IMR-90 (cell line): ENCODE measurements at regions not wholly inside any gene's neighbourhood (a gene's known extent, or its start where the extent isn't known, plus 50 kb on each side); places are given as distances from the start of the nearest gene placed in this dataset.

ENCODE experiments used
- ATAC-seq: fragments of 200-7000 bp; cut with Tn5 transposase; 2 replicates; pipeline ENCODE4 v1.9.1; 2020; ENCODE audit warnings: low read depth, mild to moderate bottlenecking, moderate library complexity
- BruUV-seq: library from RNA; stranded (reverse); fragments of 400-500 nt; replicated peaks from 2 replicates; lab custom pipeline; 2021; lab: Mats Ljungman, UMichigan
- CTCF ChIA-PET: fragments of 300-600 bp; formaldehyde crosslinking; extraction: SDS; loops from one replicate; lab custom pipeline; 2021; ENCODE audit warnings: antibody characterized with exemption; lab: Yijun Ruan, JAX
- POLR2A ChIA-PET: fragments of 300-600 bp; sonication (Branson Sonifier 250); formaldehyde crosslinking; loops from one replicate; lab custom pipeline; 2022; ENCODE audit warnings: antibody characterized with exemption; ENCODE audit not compliant: unreplicated experiment; lab: Charles Lee
- DNase-seq: peaks from one replicate; pipeline ENCODE4 v3.0.0; 2013
- H2AFZ ChIP-seq: replicated peaks from 2 replicates; pipeline ENCODE3; 2013; ENCODE audit warnings: low read length, mild to moderate bottlenecking; ENCODE audit not compliant: poor library complexity
- H2AK5ac ChIP-seq: 2 replicates; pipeline ENCODE4 v1.6.1; 2013; ENCODE audit warnings: low read depth, low read length, inconsistent platforms
- H2AK9ac ChIP-seq: replicated peaks from 2 replicates; pipeline ENCODE3; 2013; ENCODE audit warnings: mild to moderate bottlenecking, low read depth, low read length, moderate library complexity; ENCODE audit not compliant: poor library complexity
- H2BK120ac ChIP-seq: 2 replicates; pipeline ENCODE4 v1.6.1; 2013; ENCODE audit warnings: low read depth, low read length, inconsistent platforms
- H2BK15ac ChIP-seq: 3 replicates; pipeline ENCODE4 v1.6.1; 2013; ENCODE audit warnings: low read depth, low read length, inconsistent platforms
- H2BK20ac ChIP-seq: 2 replicates; pipeline ENCODE4 v1.6.1; 2013; ENCODE audit warnings: low read depth, mild to moderate bottlenecking, inconsistent platforms, low read length, moderate library complexity
- H2BK5ac ChIP-seq: 2 replicates; pipeline ENCODE4 v1.6.1; 2013; ENCODE audit warnings: mild to moderate bottlenecking, low read depth, low read length, inconsistent platforms; ENCODE audit not compliant: poor library complexity, severe bottlenecking
- H3K14ac ChIP-seq: replicated peaks from 2 replicates; pipeline ENCODE4 v1.6.1; 2013; ENCODE audit warnings: low read depth, low read length, inconsistent platforms
- H3K18ac ChIP-seq: 2 replicates; pipeline ENCODE4 v1.6.1; 2013; ENCODE audit warnings: low read depth, low read length, control low read depth
- H3K23ac ChIP-seq: 2 replicates; pipeline ENCODE4 v1.6.1; 2013; ENCODE audit warnings: low read depth, low read length, inconsistent platforms
- H3K27ac ChIP-seq: 2 replicates; pipeline ENCODE4 v1.5.1; 2013; ENCODE audit warnings: mild to moderate bottlenecking, control low read depth, low read length; ENCODE audit not compliant: insufficient read depth
- H3K27me3 ChIP-seq: 2 replicates; pipeline ENCODE4 v1.6.1; 2013; ENCODE audit warnings: low read length; ENCODE audit not compliant: control insufficient read depth, insufficient read depth
- H3K36me3 ChIP-seq: 2 replicates; pipeline ENCODE4 v1.6.1; 2013; ENCODE audit warnings: low read length, mixed read lengths; ENCODE audit not compliant: control insufficient read depth, insufficient read depth
- H3K4ac ChIP-seq: 2 replicates; pipeline ENCODE4 v1.6.1; 2013; ENCODE audit warnings: low read depth, low read length, inconsistent platforms
- H3K4me1 ChIP-seq: 2 replicates; pipeline ENCODE4 v1.6.1; 2013; ENCODE audit warnings: low read length, mixed read lengths; ENCODE audit not compliant: control insufficient read depth, insufficient read depth
- H3K4me2 ChIP-seq: 2 replicates; pipeline ENCODE4 v1.6.1; 2013; ENCODE audit warnings: low read depth, mild to moderate bottlenecking, control low read depth, low read length, moderate library complexity
- H3K4me3 ChIP-seq: 2 replicates; pipeline ENCODE4 v1.5.1; 2013; ENCODE audit warnings: low read depth, mild to moderate bottlenecking, control low read depth, low read length, moderate library complexity; ENCODE audit not compliant: insufficient read depth
- H3K56ac ChIP-seq: 2 replicates; pipeline ENCODE4 v1.6.1; 2013; ENCODE audit warnings: low read length, inconsistent platforms; ENCODE audit not compliant: insufficient read depth; ENCODE audit errors: extremely low read depth
- H3K79me1 ChIP-seq, 2 experiments: 2 replicates each; pipeline ENCODE4 v1.6.1; 2013; ENCODE audit warnings: low read length in 2 of 2, inconsistent platforms in 1 of 2, low read depth in 1 of 2
- H3K9ac ChIP-seq: 2 replicates; pipeline ENCODE4 v1.6.1; 2013; ENCODE audit warnings: low read depth, low read length, control low read depth
- H3K9me1 ChIP-seq: 2 replicates; pipeline ENCODE4 v1.6.1; 2013; ENCODE audit warnings: low read length, inconsistent platforms; ENCODE audit not compliant: insufficient read depth
- H3K9me3 ChIP-seq: 2 replicates; pipeline ENCODE4 v1.6.1; 2013; ENCODE audit warnings: low read length; ENCODE audit not compliant: control insufficient read depth, insufficient read depth
- H4K20me1 ChIP-seq: 2 replicates; pipeline ENCODE4 v1.6.1; 2013; ENCODE audit warnings: low read length, inconsistent platforms; ENCODE audit not compliant: insufficient read depth
- H4K5ac ChIP-seq: 2 replicates; pipeline ENCODE4 v1.6.1; 2013; ENCODE audit warnings: mild to moderate bottlenecking, low read depth, low read length, control low read depth
- H4K8ac ChIP-seq, 2 experiments: 2 replicates each; pipeline ENCODE4 v1.6.1; 2013; ENCODE audit warnings: low read depth in 2 of 2, low read length in 2 of 2, control low read depth in 1 of 2, inconsistent platforms in 1 of 2
- H4K91ac ChIP-seq: 2 replicates; pipeline ENCODE4 v1.6.1; 2013; ENCODE audit warnings: low read depth, low read length, inconsistent platforms; ENCODE audit not compliant: insufficient read depth
- CEBPB ChIP-seq: IDR thresholded peaks from 2 replicates; pipeline ENCODE4 v1.6.1; 2012; ENCODE audit warnings: low read depth, low read length, improper control_type of control experiment
- CHD1 ChIP-seq: IDR thresholded peaks from 2 replicates; pipeline ENCODE4 v1.6.1; 2012; ENCODE audit warnings: low read depth, low read length, improper control_type of control experiment
- FOS ChIP-seq: fragments of 150-350 bp; IDR thresholded peaks from 2 replicates; pipeline ENCODE4 v1.6.1; 2016; ENCODE audit warnings: low read depth, low read length
- MAZ ChIP-seq: IDR thresholded peaks from 2 replicates; pipeline ENCODE4 v1.6.1; 2012; ENCODE audit warnings: low read depth, mild to moderate bottlenecking, low read length, improper control_type of control experiment, moderate library complexity, borderline replicate concordance
- NFE2L2 ChIP-seq: fragments of 150-350 bp; IDR thresholded peaks from 2 replicates; pipeline ENCODE4 v1.6.1; 2016; ENCODE audit warnings: low read depth, mild to moderate bottlenecking, low read length
- RAD21 ChIP-seq: IDR thresholded peaks from 2 replicates; pipeline ENCODE4 v1.6.1; 2012; ENCODE audit warnings: low read length, improper control_type of control experiment
- RFX5 ChIP-seq: IDR thresholded peaks from 2 replicates; pipeline ENCODE4 v1.8.0; 2012; ENCODE audit warnings: low read depth, mild to moderate bottlenecking, low read length, moderate library complexity
- WGBS, 2 experiments: methylation state at CpG; one replicate each; pipeline versions ENCODE4 v1.1.5 to v1.1.7; 2013; ENCODE audit warnings: missing lambda C conversion rate in 2 of 2; ENCODE audit not compliant: insufficient read length in 1 of 2; ENCODE audit errors: extremely low coverage in 2 of 2; 5-methylcytosine and 5-hydroxymethylcytosine counted together
- dilution Hi-C: fragments of 300-500 bp; cut with HindIII; formaldehyde crosslinking; loops from one replicate; pipeline ENCODE4 v1.14.3; 2018; ENCODE audit warnings: low sequenced_read_pairs; ENCODE audit not compliant: unreplicated experiment
- in situ Hi-C: fragments of 300-500 bp; cut with MboI; formaldehyde crosslinking; loops from 3 replicates; pipeline ENCODE4 v1.14.3; 2019; ENCODE audit warnings: low sequenced_read_pairs, inconsistent platforms, mixed read lengths
- intact Hi-C: fragments of 100-400 bp; cut with micrococcal nuclease; formaldehyde crosslinking; loops from 2 replicates; pipeline ENCODE4 v1.10.0; 2022
- TF ChIP-seq, protein P1 (sequence below): fragments of 150-350 bp; IDR thresholded peaks from 2 replicates; pipeline ENCODE4 v1.6.1; 2017; ENCODE audit warnings: mild to moderate bottlenecking, antibody characterized with exemption, low read length, low read depth
- TF ChIP-seq, protein P2 (sequence below): conservative IDR thresholded peaks from 2 replicates; pipeline ENCODE4 v1.5.1; 2012; ENCODE audit warnings: mild to moderate bottlenecking, low read depth, low read length, improper control_type of control experiment
- TF ChIP-seq, protein P3 (sequence below): fragments of 150-350 bp; IDR thresholded peaks from 2 replicates; pipeline ENCODE4 v1.6.1; 2016; ENCODE audit warnings: low read depth, mild to moderate bottlenecking, low read length, moderate library complexity, borderline replicate concordance

DNA sequence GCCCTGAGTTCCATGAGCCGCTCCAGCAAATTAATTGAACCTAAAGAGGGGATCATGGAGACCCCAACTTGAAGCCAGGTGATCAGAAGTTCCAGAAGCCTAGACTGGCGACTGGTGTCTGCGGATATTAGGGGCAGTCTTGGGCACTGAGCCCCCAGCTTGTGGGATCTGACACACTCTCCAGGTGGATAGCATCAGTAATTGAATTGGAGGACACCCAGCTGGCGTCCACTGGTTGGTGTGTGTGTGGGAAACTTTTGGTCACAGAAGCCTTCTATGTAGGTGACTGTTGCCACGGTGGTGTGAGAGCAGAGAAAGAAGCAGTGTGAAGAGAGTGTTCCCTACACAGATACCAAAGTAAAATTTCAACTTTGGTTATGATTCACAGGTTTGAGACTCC lies 106.0 kb upstream of the ADPGK start:
- BruUV-seq, result no TSS peak
- no peaks in the 10 kb centered on the region for H3K9me3 ChIP-seq
- no peaks in the 10 kb centered on the region for H3K9me1 ChIP-seq
- H3K9ac ChIP-seq, result no peak overlapping the region
- dilution Hi-C loops, result no loop called here
- H2AK9ac ChIP-seq, result no peak overlapping the region
- in situ Hi-C loops, result no loop called here
- no peak overlapping the region for H3K4me2 ChIP-seq
- ATAC-seq (no peak), DNase-seq (no peak)
- TF ChIP-seq MAZ, result no peak
- no peak for TF ChIP-seq RAD21
- TF ChIP-seq, protein P1, sequence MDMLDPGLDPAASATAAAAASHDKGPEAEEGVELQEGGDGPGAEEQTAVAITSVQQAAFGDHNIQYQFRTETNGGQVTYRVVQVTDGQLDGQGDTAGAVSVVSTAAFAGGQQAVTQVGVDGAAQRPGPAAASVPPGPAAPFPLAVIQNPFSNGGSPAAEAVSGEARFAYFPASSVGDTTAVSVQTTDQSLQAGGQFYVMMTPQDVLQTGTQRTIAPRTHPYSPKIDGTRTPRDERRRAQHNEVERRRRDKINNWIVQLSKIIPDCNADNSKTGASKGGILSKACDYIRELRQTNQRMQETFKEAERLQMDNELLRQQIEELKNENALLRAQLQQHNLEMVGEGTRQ, result no peak
- TF ChIP-seq, protein P2, sequence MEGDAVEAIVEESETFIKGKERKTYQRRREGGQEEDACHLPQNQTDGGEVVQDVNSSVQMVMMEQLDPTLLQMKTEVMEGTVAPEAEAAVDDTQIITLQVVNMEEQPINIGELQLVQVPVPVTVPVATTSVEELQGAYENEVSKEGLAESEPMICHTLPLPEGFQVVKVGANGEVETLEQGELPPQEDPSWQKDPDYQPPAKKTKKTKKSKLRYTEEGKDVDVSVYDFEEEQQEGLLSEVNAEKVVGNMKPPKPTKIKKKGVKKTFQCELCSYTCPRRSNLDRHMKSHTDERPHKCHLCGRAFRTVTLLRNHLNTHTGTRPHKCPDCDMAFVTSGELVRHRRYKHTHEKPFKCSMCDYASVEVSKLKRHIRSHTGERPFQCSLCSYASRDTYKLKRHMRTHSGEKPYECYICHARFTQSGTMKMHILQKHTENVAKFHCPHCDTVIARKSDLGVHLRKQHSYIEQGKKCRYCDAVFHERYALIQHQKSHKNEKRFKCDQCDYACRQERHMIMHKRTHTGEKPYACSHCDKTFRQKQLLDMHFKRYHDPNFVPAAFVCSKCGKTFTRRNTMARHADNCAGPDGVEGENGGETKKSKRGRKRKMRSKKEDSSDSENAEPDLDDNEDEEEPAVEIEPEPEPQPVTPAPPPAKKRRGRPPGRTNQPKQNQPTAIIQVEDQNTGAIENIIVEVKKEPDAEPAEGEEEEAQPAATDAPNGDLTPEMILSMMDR, result no peak
- no peak for TF ChIP-seq RFX5
- TF ChIP-seq FOS, result no peak
- TF ChIP-seq CEBPB, result no peak
- TF ChIP-seq NFE2L2, result no peak
- TF ChIP-seq, protein P3, sequence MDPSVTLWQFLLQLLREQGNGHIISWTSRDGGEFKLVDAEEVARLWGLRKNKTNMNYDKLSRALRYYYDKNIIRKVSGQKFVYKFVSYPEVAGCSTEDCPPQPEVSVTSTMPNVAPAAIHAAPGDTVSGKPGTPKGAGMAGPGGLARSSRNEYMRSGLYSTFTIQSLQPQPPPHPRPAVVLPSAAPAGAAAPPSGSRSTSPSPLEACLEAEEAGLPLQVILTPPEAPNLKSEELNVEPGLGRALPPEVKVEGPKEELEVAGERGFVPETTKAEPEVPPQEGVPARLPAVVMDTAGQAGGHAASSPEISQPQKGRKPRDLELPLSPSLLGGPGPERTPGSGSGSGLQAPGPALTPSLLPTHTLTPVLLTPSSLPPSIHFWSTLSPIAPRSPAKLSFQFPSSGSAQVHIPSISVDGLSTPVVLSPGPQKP, result no peak
- TF ChIP-seq CHD1, result no peak
- H3K27me3 ChIP-seq, result peaks cover 15% of the 10 kb centered on the region
- H4K5ac ChIP-seq, result no peak overlapping the region
- H3K4me3 ChIP-seq, result no peak overlapping the region
- H2BK5ac ChIP-seq, result no peak overlapping the region
- H3K4ac ChIP-seq, result no peak overlapping the region
- no peak overlapping the region for H4K8ac ChIP-seq
- no peak overlapping the region for H2AK5ac ChIP-seq
- H3K79me1 ChIP-seq, result no peaks in the 10 kb centered on the region
- ChIA-PET CTCF (no interaction called here), POLR2A (no interaction called here)
- H3K27ac ChIP-seq, result no peak overlapping the region
- H4K91ac ChIP-seq, result no peak overlapping the region
- H4K20me1 ChIP-seq, result no peaks in the 10 kb centered on the region
- no peaks in the 10 kb centered on the region for H3K4me1 ChIP-seq
- H3K14ac ChIP-seq, result no peak overlapping the region
- no peak overlapping the region for H2BK15ac ChIP-seq
- no peak overlapping the region for H2BK20ac ChIP-seq
- H3K36me3 ChIP-seq, result no peaks in the 10 kb centered on the region
- H3K18ac ChIP-seq, result no peak overlapping the region
- intact Hi-C loops, result no loop called here
- no peak overlapping the region for H3K56ac ChIP-seq
- H2AFZ ChIP-seq, result no peak overlapping the region
- no peak overlapping the region for H2BK120ac ChIP-seq
- WGBS, 2 experiments, result 92% methylated on average over 2 of the region's 5 CpGs; no CpG with 5 or more reads in 1 of the 2 experiments
- no peak overlapping the region for H3K23ac ChIP-seq
